ENCODE measurements at regions not wholly inside any gene's neighbourhood (a gene's known extent, or its start where the extent isn't known, plus 50 kb on each side); places are given as distances from the start of the nearest gene placed in this dataset.

DNA sequence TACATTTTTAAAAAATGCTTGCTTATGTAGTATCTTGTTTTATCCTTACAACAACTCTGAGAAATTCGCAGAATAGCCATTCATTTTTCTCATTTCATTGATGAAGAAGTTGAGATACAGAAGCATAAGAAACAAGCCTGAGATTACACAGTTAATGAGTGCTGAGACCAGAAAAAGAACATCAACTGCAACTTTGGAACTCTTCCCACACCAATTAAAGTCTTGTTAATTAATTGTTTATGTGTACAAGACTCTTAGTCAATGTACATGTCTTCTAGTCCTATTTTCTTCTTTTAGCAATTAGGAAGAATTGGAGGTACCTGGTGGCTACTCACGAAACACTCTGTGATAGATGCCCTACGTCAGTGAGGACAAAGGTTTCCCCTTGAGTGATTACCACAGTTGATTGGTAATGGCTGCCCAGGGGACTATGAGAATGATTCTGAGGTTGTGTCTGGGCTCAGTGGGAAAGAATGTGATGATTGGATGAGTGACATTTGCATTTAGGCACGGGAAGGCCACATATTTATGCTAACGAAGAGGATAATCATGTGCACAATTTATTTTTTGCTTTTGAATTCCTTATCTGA lies 187.4 kb upstream of the KCNK2 start:
- no peak for DNase-seq
- 48 to 65% (median 62%) methylated on average over 5 of the region's 5 CpGs for WGBS, 4 donors
- no peaks in the 10 kb centered on the region for H3K36me3 ChIP-seq (replicated peaks in 1 of 2)
- no peak overlapping the region for H3K4me3 ChIP-seq
- intact Hi-C loops (cut with DNase I): no loop called here
- no peaks in the 10 kb centered on the region for H3K9me3 ChIP-seq (replicated peaks in 1 of 3)
- no peak overlapping the region for H3K27ac ChIP-seq
- TF ChIP-seq CTCF (IDR thresholded peaks at IDR 0.05) (no peak), POLR2A (IDR thresholded peaks at IDR 0.05) (no peak)
- no peaks in the 10 kb centered on the region for H3K4me1 ChIP-seq (replicated peaks in 1 of 2)
- H3K27me3 ChIP-seq: no peaks in the 10 kb centered on the region

GRCh38 chr1:214896921-214897320 lies 185.6 kb upstream of the KCNK2 start:
- TF ChIP-seq CTCF (IDR thresholded peaks at IDR 0.05) (no peak), POLR2A (IDR thresholded peaks at IDR 0.05) (no peak)
- no peaks in the 10 kb centered on the region for H3K9me3 ChIP-seq (replicated peaks in 1 of 3)
- H3K4me1 ChIP-seq (replicated peaks in 1 of 2): no peaks in the 10 kb centered on the region
- H3K27me3 ChIP-seq: no peaks in the 10 kb centered on the region
- no peak overlapping the region for H3K27ac ChIP-seq
- WGBS, 4 donors: 85 to 95% (median 88%) methylated on average over 2 of the region's 2 CpGs
- no peak overlapping the region for H3K4me3 ChIP-seq
- intact Hi-C loops (cut with DNase I): no loop called here
- no peak for DNase-seq
- no peaks in the 10 kb centered on the region for H3K36me3 ChIP-seq (replicated peaks in 1 of 2)

GRCh38 chr1:214897581-214897980 lies 185.0 kb upstream of the KCNK2 start:
- intact Hi-C loops (cut with DNase I): no loop called here
- DNase-seq: no peak
- Histone ChIP-seq H3K27me3 (no peaks in the 10 kb centered on the region), H3K4me3 (no peak overlapping the region), H3K9me3 (replicated peaks in 1 of 3) (no peaks in the 10 kb centered on the region), H3K4me1 (replicated peaks in 1 of 2) (no peaks in the 10 kb centered on the region), H3K27ac (no peak overlapping the region), H3K36me3 (replicated peaks in 1 of 2) (no peaks in the 10 kb centered on the region)
- no peak for TF ChIP-seq POLR2A (IDR thresholded peaks at IDR 0.05)
- TF ChIP-seq CTCF (IDR thresholded peaks at IDR 0.05): no peak
- WGBS, 4 donors: 86 to 93% (median 92%) methylated on average over 4 of the region's 4 CpGs

DNA sequence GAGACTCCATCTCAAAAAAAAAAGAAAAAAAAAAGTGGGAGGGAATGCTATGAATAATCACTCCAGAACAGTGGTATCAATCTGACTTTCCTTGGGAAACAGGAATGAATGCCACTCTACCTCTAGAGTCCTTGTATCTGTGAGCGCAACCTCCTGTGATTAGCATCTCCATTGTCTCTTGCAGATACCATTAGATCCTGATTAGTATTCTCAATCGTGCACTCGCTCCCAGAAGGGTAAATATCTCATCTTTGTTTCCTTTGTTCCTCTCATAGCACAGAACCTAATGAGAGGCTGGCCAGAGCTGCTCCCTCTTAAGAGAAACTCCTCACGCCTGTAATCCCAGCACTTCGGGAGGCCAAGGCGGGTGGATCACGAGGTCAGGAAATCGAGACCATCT lies 184.4 kb upstream of the KCNK2 start:
- WGBS, 4 donors: 92 to 94% (median 92%) methylated on average over 8 of the region's 8 CpGs
- no peaks in the 10 kb centered on the region for H3K36me3 ChIP-seq (replicated peaks in 1 of 2)
- DNase-seq: no peak
- H3K27me3 ChIP-seq: no peaks in the 10 kb centered on the region
- no peaks in the 10 kb centered on the region for H3K9me3 ChIP-seq (replicated peaks in 1 of 3)
- no peak overlapping the region for H3K27ac ChIP-seq
- H3K4me1 ChIP-seq (replicated peaks in 1 of 2): no peaks in the 10 kb centered on the region
- intact Hi-C loops (cut with DNase I): no loop called here
- H3K4me3 ChIP-seq: no peak overlapping the region
- no peak for TF ChIP-seq CTCF (IDR thresholded peaks at IDR 0.05)
- TF ChIP-seq POLR2A (IDR thresholded peaks at IDR 0.05): no peak

All from adrenal gland (tissue), 9 donors.